DND-41 (cell line): ENCODE measurements at regions not wholly inside any gene's neighbourhood (a gene's known extent, or its start where the extent isn't known, plus 50 kb on each side); places are given as distances from the start of the nearest gene placed in this dataset.

Experiments
- ATAC-seq: fragments of 200-7000 bp; cut with Tn5 transposase; 3 replicates; pipeline ENCODE4 v1.9.1; 2021; ENCODE audit warnings: low read depth; ENCODE audit not compliant: insufficient read depth
- DNase-seq: peaks from one replicate; pipeline ENCODE4 v3.0.0-alpha.2; 2020
- H2AFZ ChIP-seq: 2 replicates; pipeline ENCODE4 v1.6.0; 2012; ENCODE audit warnings: low read depth, low read length
- H3K27ac ChIP-seq: 2 replicates; pipeline ENCODE4 v1.5.1; 2012; ENCODE audit warnings: low read length, inconsistent platforms
- H3K27me3 ChIP-seq: fragments of 200-600 bp; sonication (generic); 2 replicates; pipeline ENCODE4 v1.6.0; 2012; ENCODE audit warnings: low read length, mild to moderate bottlenecking, inconsistent platforms; ENCODE audit not compliant: insufficient read depth, poor library complexity
- H3K36me3 ChIP-seq: 2 replicates; pipeline ENCODE4 v1.5.1; 2012; ENCODE audit warnings: low read length, inconsistent platforms; ENCODE audit not compliant: insufficient read depth
- H3K4me1 ChIP-seq: 2 replicates; pipeline ENCODE4 v1.5.1; 2012; ENCODE audit warnings: mild to moderate bottlenecking, low read length; ENCODE audit not compliant: insufficient read depth
- H3K4me2 ChIP-seq: 2 replicates; pipeline ENCODE4 v1.6.0; 2012; ENCODE audit warnings: mild to moderate bottlenecking, moderate library complexity, low read length, inconsistent platforms; ENCODE audit not compliant: insufficient read depth
- H3K4me3 ChIP-seq, 2 experiments: fragments of 200-600 bp in 1 of 2; shearing (Covaris generic) in 1 of 2; 2 replicates each; pipeline ENCODE4 v1.5.1; 2012 to 2016; ENCODE audit warnings: inconsistent platforms in 2 of 2, low read length in 2 of 2, mild to moderate bottlenecking in 2 of 2, low read depth in 1 of 2, moderate library complexity in 1 of 2
- H3K79me2 ChIP-seq: 2 replicates; pipeline ENCODE4 v1.6.0; 2012; ENCODE audit warnings: low read length, inconsistent platforms; ENCODE audit not compliant: insufficient read depth
- H3K9ac ChIP-seq: 2 replicates; pipeline ENCODE4 v1.6.0; 2012; ENCODE audit warnings: low read depth, mild to moderate bottlenecking, inconsistent platforms, low read length, moderate library complexity
- H3K9me3 ChIP-seq: 2 replicates; pipeline ENCODE4 v1.5.1; 2012; ENCODE audit warnings: low read length, moderate library complexity, mild to moderate bottlenecking, inconsistent platforms; ENCODE audit not compliant: insufficient read depth, severe bottlenecking
- H4K20me1 ChIP-seq: 2 replicates; pipeline ENCODE4 v1.6.0; 2012; ENCODE audit warnings: low read length; ENCODE audit not compliant: insufficient read depth
- CTCF ChIP-seq: IDR thresholded peaks from 2 replicates; pipeline ENCODE4 v1.5.1; 2012; ENCODE audit warnings: borderline replicate concordance, low read length, moderate library complexity, mild to moderate bottlenecking; ENCODE audit not compliant: poor library complexity, severe bottlenecking; ENCODE audit errors: extremely low read depth
- EZH2 ChIP-seq: IDR thresholded peaks from 3 replicates; pipeline ENCODE4 v1.6.1; 2012; ENCODE audit warnings: borderline replicate concordance, low read depth, mild to moderate bottlenecking, moderate library complexity, low read length, inconsistent platforms; ENCODE audit not compliant: severe bottlenecking

- no peaks in the 10 kb centered on the region for H3K4me1 ChIP-seq
These were observed 62.7 kb downstream of the ZNF648 start for GRCh38 chr1:181998858-181999257.

GRCh38 chr1:181992072-181992471 lies 69.4 kb downstream of the ZNF648 start:
- Histone ChIP-seq H3K27ac (no peak overlapping the region), H3K4me2 (no peak overlapping the region), H3K4me3 (no peak overlapping the region), H3K9ac (no peak overlapping the region), H2AFZ (no peak overlapping the region), H3K9me3 (no peaks in the 10 kb centered on the region), H4K20me1 (no peaks in the 10 kb centered on the region), H3K36me3 (no peaks in the 10 kb centered on the region), H3K79me2 (no peaks in the 10 kb centered on the region), H3K4me1 (no peaks in the 10 kb centered on the region), H3K27me3 (peaks cover 16% of the 10 kb centered on the region)
- DNase-seq (no peak), ATAC-seq (no peak)
- no peak for TF ChIP-seq EZH2
- TF ChIP-seq CTCF = no peak

More at GRCh38 chr1:181998858-181999257, 62.7 kb downstream of the ZNF648 start:
- Histone ChIP-seq H3K27me3 (peaks cover 8% of the 10 kb centered on the region), H3K79me2 (no peaks in the 10 kb centered on the region), H2AFZ (no peak overlapping the region), H3K27ac (no peak overlapping the region), H3K4me3 (no peak overlapping the region), H3K36me3 (no peaks in the 10 kb centered on the region), H3K4me2 (no peak overlapping the region), H4K20me1 (no peaks in the 10 kb centered on the region), H3K9ac (no peak overlapping the region), H3K9me3 (no peaks in the 10 kb centered on the region)
- DNase-seq (no peak), ATAC-seq (no peak)
- TF ChIP-seq CTCF (no peak), EZH2 (no peak)

- ATAC-seq (no peak), DNase-seq (no peak)
- H3K4me3 ChIP-seq = no peak overlapping the region
- H3K27me3 ChIP-seq = peaks cover 16% of the 10 kb centered on the region
- no peaks in the 10 kb centered on the region for H4K20me1 ChIP-seq
- TF ChIP-seq EZH2 (no peak), CTCF (no peak)
- no peaks in the 10 kb centered on the region for H3K4me1 ChIP-seq
- H3K9me3 ChIP-seq = no peaks in the 10 kb centered on the region
- H2AFZ ChIP-seq = no peak overlapping the region
- H3K4me2 ChIP-seq = no peak overlapping the region
- H3K79me2 ChIP-seq = no peaks in the 10 kb centered on the region
- no peak overlapping the region for H3K9ac ChIP-seq
- no peaks in the 10 kb centered on the region for H3K36me3 ChIP-seq
- no peak overlapping the region for H3K27ac ChIP-seq
These were observed 70.8 kb downstream of the ZNF648 start for GRCh38 chr1:181990728-181991127.
